CD4-positive, alpha-beta T cell (primary cell): ENCODE measurements at regions not wholly inside any gene's neighbourhood (a gene's known extent, or its start where the extent isn't known, plus 50 kb on each side); places are given as distances from the start of the nearest gene placed in this dataset.

Source experiments
- ATAC-seq: fragments of 200-7000 bp; cut with Tn5 transposase; one replicate; pipeline ENCODE4 v1.10.0; 2022; ENCODE audit warnings: mild to moderate bottlenecking; ENCODE audit not compliant: poor library complexity
- CTCF ChIA-PET: fragments of 350-600 bp; sonication (Branson Sonifier 250); formaldehyde crosslinking; loops from one replicate; lab custom pipeline; 2021; ENCODE audit warnings: antibody characterized with exemption, inconsistent platforms; lab: Charles Lee
- POLR2A ChIA-PET: fragments of 350-600 bp; sonication (Branson Sonifier 250); formaldehyde crosslinking; loops from one replicate; lab custom pipeline; 2021; ENCODE audit warnings: antibody characterized with exemption, inconsistent platforms; lab: Charles Lee
- DNase-seq, 14 experiments: peaks; one replicate each; pipeline ENCODE4 v3.0.0-alpha.2; 2013 to 2020; ENCODE audit warnings: mixed read lengths in 2 of 14
- H3K27ac ChIP-seq, 2 donors: one replicate each; pipeline versions ENCODE4 v1.5.1 to v1.7.0; 2013; ENCODE audit warnings: low read length in 2 of 2, low read depth in 1 of 2, mild to moderate bottlenecking in 1 of 2
- H3K27me3 ChIP-seq, 2 experiments: 1 replicate in 1 of 2; 2 replicates in 1 of 2; pipeline versions ENCODE4 v1.6.1 to v1.7.0; 2013; ENCODE audit warnings: low read length in 2 of 2, control low read depth in 1 of 2, mild to moderate bottlenecking in 1 of 2, moderate library complexity in 1 of 2; ENCODE audit not compliant: insufficient read depth in 2 of 2, control insufficient read depth in 1 of 2
- H3K36me3 ChIP-seq: one replicate; pipeline ENCODE4 v1.6.1; 2013; ENCODE audit warnings: low read length, control low read depth; ENCODE audit not compliant: insufficient read depth
- H3K4me1 ChIP-seq: one replicate; pipeline ENCODE4 v1.6.1; 2013; ENCODE audit warnings: low read length, control low read depth; ENCODE audit not compliant: insufficient read depth
- H3K4me3 ChIP-seq: one replicate; pipeline ENCODE4 v1.5.1; 2013; ENCODE audit warnings: mild to moderate bottlenecking, low read length, moderate library complexity
- H3K9me3 ChIP-seq, 2 experiments: 1 replicate in 1 of 2; 2 replicates in 1 of 2; pipeline versions ENCODE4 v1.6.1 to v1.7.0; 2013; ENCODE audit warnings: low read length in 2 of 2, mild to moderate bottlenecking in 2 of 2, control low read depth in 1 of 2, moderate library complexity in 1 of 2; ENCODE audit not compliant: control insufficient read depth in 1 of 2, insufficient read depth in 1 of 2
- H3K27ac Mint-ChIP-seq: one replicate; pipeline ENCODE4 v1.8.0; 2020; ENCODE audit warnings: mixed read lengths
- H3K27me3 Mint-ChIP-seq: one replicate; pipeline ENCODE4 v1.8.0; 2021; ENCODE audit warnings: mixed read lengths
- H3K36me3 Mint-ChIP-seq: one replicate; pipeline ENCODE4 v1.8.0; 2021; ENCODE audit warnings: low read depth, mixed read lengths
- H3K4me1 Mint-ChIP-seq: one replicate; pipeline ENCODE4 v1.8.0; 2021; ENCODE audit warnings: low read depth, mixed read lengths
- H3K4me3 Mint-ChIP-seq: one replicate; pipeline ENCODE4 v1.8.0; 2020; ENCODE audit warnings: mild to moderate bottlenecking, mixed read lengths
- H3K9me3 Mint-ChIP-seq: one replicate; pipeline ENCODE4 v1.8.0; 2020; ENCODE audit warnings: mixed read lengths
- intact Hi-C, 2 experiments: fragments of 100-400 bp; cut with DNase I in 1 of 2; cut with micrococcal nuclease in 1 of 2; formaldehyde crosslinking; loops; one replicate each; pipeline versions ENCODE4 v1.15.1 to v1.9.0; 2023 to 2025; cut with DNase I, micrococcal nuclease
- TF ChIP-seq, protein P1 (sequence below): fragments of 200-600 bp; IDR thresholded peaks from one replicate; pipeline ENCODE4 v1.8.0; 2022; ENCODE audit warnings: antibody characterized with exemption, mild to moderate bottlenecking

DNA sequence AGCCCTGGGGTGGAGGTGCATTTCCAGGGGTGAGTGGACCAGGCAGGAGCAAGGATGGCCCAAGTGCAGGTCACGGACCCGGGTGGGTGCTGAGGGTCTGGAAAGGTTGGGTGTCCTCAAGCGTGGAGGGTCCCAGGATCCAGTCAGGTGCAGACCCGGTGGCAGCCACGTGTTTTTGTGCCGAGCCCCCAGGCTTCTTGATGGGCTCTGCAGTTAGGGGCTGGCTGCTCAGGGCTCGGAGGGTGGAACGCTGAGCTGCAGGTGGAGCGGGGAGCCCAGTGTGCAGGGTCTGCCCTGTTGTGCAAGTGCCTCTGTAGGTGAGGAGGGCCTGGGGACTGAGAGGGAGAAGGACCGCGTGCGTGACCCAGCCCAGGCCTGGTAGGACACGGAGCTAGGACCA lies 70.9 kb upstream of the HLA-E start:
- POLR2A ChIA-PET, result no interaction called here
- no peaks in the 10 kb centered on the region for H3K36me3 Mint-ChIP-seq
- no peak overlapping the region for H3K4me3 ChIP-seq
- intact Hi-C loops, result no loop called here
- DNase-seq, result no peak
- H3K4me1 Mint-ChIP-seq, result no peaks in the 10 kb centered on the region
- peaks cover 2 to 13% of the 10 kb centered on the region in 2 experiments for H3K27me3 ChIP-seq
- peaks cover 0 to 5% of the 10 kb centered on the region in 2 experiments for H3K9me3 ChIP-seq
- H3K27me3 Mint-ChIP-seq, result peaks cover 64% of the 10 kb centered on the region
- no peak overlapping the region for H3K27ac Mint-ChIP-seq
- no peak overlapping the region for H3K4me3 Mint-ChIP-seq
- TF ChIP-seq, protein P1, sequence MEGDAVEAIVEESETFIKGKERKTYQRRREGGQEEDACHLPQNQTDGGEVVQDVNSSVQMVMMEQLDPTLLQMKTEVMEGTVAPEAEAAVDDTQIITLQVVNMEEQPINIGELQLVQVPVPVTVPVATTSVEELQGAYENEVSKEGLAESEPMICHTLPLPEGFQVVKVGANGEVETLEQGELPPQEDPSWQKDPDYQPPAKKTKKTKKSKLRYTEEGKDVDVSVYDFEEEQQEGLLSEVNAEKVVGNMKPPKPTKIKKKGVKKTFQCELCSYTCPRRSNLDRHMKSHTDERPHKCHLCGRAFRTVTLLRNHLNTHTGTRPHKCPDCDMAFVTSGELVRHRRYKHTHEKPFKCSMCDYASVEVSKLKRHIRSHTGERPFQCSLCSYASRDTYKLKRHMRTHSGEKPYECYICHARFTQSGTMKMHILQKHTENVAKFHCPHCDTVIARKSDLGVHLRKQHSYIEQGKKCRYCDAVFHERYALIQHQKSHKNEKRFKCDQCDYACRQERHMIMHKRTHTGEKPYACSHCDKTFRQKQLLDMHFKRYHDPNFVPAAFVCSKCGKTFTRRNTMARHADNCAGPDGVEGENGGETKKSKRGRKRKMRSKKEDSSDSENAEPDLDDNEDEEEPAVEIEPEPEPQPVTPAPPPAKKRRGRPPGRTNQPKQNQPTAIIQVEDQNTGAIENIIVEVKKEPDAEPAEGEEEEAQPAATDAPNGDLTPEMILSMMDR, result no peak
- H3K36me3 ChIP-seq, result no peaks in the 10 kb centered on the region
- CTCF ChIA-PET, result no interaction called here
- H3K4me1 ChIP-seq, result no peaks in the 10 kb centered on the region
- no peak for ATAC-seq
- H3K27ac ChIP-seq, result no peak overlapping the region
- H3K9me3 Mint-ChIP-seq, result no peaks in the 10 kb centered on the region

DNA sequence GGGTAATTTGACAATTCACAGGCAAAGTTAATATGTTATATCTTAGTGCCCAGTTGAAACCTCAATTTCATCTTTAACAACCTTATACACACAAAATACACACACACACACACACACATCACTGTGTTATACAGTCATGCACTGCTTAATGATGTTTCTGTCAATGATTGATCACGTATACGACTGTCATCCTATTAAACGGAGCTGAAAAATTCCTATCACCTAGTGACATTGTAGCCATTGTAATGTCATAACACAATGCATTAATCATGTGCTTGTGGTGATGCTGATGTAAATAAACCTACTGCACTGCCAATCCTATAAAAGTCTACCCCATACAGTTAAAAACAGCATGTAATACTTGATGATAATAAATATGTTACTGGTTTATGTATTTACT lies 64.8 kb upstream of the HLA-E start:
- ChIA-PET CTCF (no interaction called here), POLR2A (no interaction called here)
- peaks cover 8 to 25% of the 10 kb centered on the region in 2 experiments for H3K27me3 ChIP-seq
- Mint-ChIP-seq H3K9me3 (no peaks in the 10 kb centered on the region), H3K27ac (no peak overlapping the region), H3K36me3 (no peaks in the 10 kb centered on the region), H3K4me1 (no peaks in the 10 kb centered on the region), H3K27me3 (peaks cover 77% of the 10 kb centered on the region), H3K4me3 (no peak overlapping the region)
- no peak overlapping the region for H3K4me3 ChIP-seq
- no peak overlapping the region for H3K27ac ChIP-seq
- H3K36me3 ChIP-seq, result no peaks in the 10 kb centered on the region
- TF ChIP-seq, protein P1, result no peak
- intact Hi-C loops, result no loop called here
- no peaks in the 10 kb centered on the region for H3K9me3 ChIP-seq
- H3K4me1 ChIP-seq, result no peaks in the 10 kb centered on the region
- ATAC-seq (no peak), DNase-seq (no peak)
